DOHH2 (cell line): ENCODE measurements at regions not wholly inside any gene's neighbourhood (a gene's known extent, or its start where the extent isn't known, plus 50 kb on each side); places are given as distances from the start of the nearest gene placed in this dataset.

Experiments
- H3F3A ChIP-seq: fragments of 200-600 bp; sonication (generic), shearing (Covaris generic); 2 replicates; pipeline ENCODE4 v1.6.0; 2016; ENCODE audit warnings: antibody characterized with exemption, mild to moderate bottlenecking; ENCODE audit not compliant: control insufficient read depth, insufficient read depth
- H3K27ac ChIP-seq: fragments of 200-600 bp; sonication (generic); 2 replicates; pipeline ENCODE4 v1.5.1; 2014; ENCODE audit warnings: low read depth, mild to moderate bottlenecking, low read length, moderate library complexity
- H3K27me3 ChIP-seq: fragments of 200-600 bp; sonication (generic); 2 replicates; pipeline ENCODE4 v1.6.1; 2014; ENCODE audit warnings: mild to moderate bottlenecking, low read length, mixed read lengths; ENCODE audit not compliant: control insufficient read depth
- H3K36me3 ChIP-seq: fragments of 200-600 bp; sonication (generic); 2 replicates; pipeline ENCODE4 v1.6.1; 2014; ENCODE audit warnings: mild to moderate bottlenecking, low read length, moderate library complexity, mixed read lengths; ENCODE audit not compliant: control insufficient read depth
- H3K4me1 ChIP-seq: fragments of 200-600 bp; sonication (generic); 2 replicates; pipeline ENCODE4 v1.6.1; 2014; ENCODE audit warnings: mild to moderate bottlenecking, low read length, mixed read lengths; ENCODE audit not compliant: control insufficient read depth
- H3K4me2 ChIP-seq: fragments of 200-600 bp; sonication (generic); 2 replicates; pipeline ENCODE4 v1.6.0; 2014; ENCODE audit warnings: mild to moderate bottlenecking, low read length, moderate library complexity
- H3K4me3 ChIP-seq: fragments of 200-600 bp; sonication (generic); 2 replicates; pipeline ENCODE4 v1.5.1; 2014; ENCODE audit warnings: mild to moderate bottlenecking, low read length, mixed read lengths
- H3K79me2 ChIP-seq: fragments of 200-600 bp; sonication (generic); 2 replicates; pipeline ENCODE4 v1.6.1; 2014; ENCODE audit warnings: mild to moderate bottlenecking, low read length, mixed read lengths; ENCODE audit not compliant: control insufficient read depth
- H3K9me2 ChIP-seq: fragments of 200-600 bp; sonication (generic); replicated peaks from 2 replicates; pipeline ENCODE4 v1.6.1; 2014; ENCODE audit warnings: mild to moderate bottlenecking, low read length, mixed read lengths; ENCODE audit not compliant: control insufficient read depth
- H3K9me3 ChIP-seq: fragments of 200-600 bp; sonication (generic); 2 replicates; pipeline ENCODE4 v1.6.1; 2014; ENCODE audit warnings: antibody characterized with exemption, low read length, mixed read lengths; ENCODE audit not compliant: control insufficient read depth, insufficient read depth
- H4K20me1 ChIP-seq: fragments of 200-600 bp; sonication (generic); 2 replicates; pipeline ENCODE4 v1.6.0; 2014; ENCODE audit warnings: low read depth, mild to moderate bottlenecking, antibody characterized with exemption, low read length, moderate library complexity; ENCODE audit not compliant: control insufficient read depth, insufficient read depth
- CTCF ChIP-seq: fragments of 200-600 bp; sonication (generic); IDR thresholded peaks from one replicate; pipeline ENCODE4 v1.5.1; 2014; ENCODE audit warnings: antibody characterized with exemption, mild to moderate bottlenecking, low read depth, low read length; ENCODE audit not compliant: poor library complexity, severe bottlenecking
- EZH2phosphoT487 ChIP-seq: fragments of 200-600 bp; sonication (generic); IDR thresholded peaks from 2 replicates; pipeline ENCODE4 v1.6.1; 2017; ENCODE audit warnings: borderline replicate concordance, mild to moderate bottlenecking, antibody characterized with exemption, low read length, moderate library complexity, mixed read lengths

GRCh38 chr20:11375335-11375734, 542.4 kb upstream of the BTBD3 start:
- H3K36me3 ChIP-seq, result no peaks in the 10 kb centered on the region

GRCh38 chr20:11375966-11376365, 541.7 kb upstream of the BTBD3 start:
- no peaks in the 10 kb centered on the region for H3K4me1 ChIP-seq
- peaks cover 9% of the 10 kb centered on the region; the same call in 1 of the 2 replicates for H3K9me3 ChIP-seq
- no peak overlapping the region for H3K27ac ChIP-seq
- H3K27me3 ChIP-seq, result no peaks in the 10 kb centered on the region
- no peak overlapping the region for H3K4me3 ChIP-seq
- H3K9me2 ChIP-seq, result no peaks in the 10 kb centered on the region
- H3F3A ChIP-seq, result no peaks in the 10 kb centered on the region
- no peaks in the 10 kb centered on the region for H3K79me2 ChIP-seq
- H3K4me2 ChIP-seq, result no peak overlapping the region
- no peaks in the 10 kb centered on the region for H4K20me1 ChIP-seq
- no peaks in the 10 kb centered on the region for H3K36me3 ChIP-seq
- TF ChIP-seq EZH2phosphoT487 (no peak), CTCF (no peak)

More at GRCh38 chr20:11375335-11375734, 542.4 kb upstream of the BTBD3 start:
- Histone ChIP-seq H3K27me3 (no peaks in the 10 kb centered on the region), H3K9me3 (peaks cover 9% of the 10 kb centered on the region; the same call in 1 of the 2 replicates), H3K4me3 (no peak overlapping the region), H3K4me1 (no peaks in the 10 kb centered on the region), H3F3A (no peaks in the 10 kb centered on the region), H3K79me2 (no peaks in the 10 kb centered on the region), H3K9me2 (no peaks in the 10 kb centered on the region), H4K20me1 (no peaks in the 10 kb centered on the region), H3K4me2 (no peak overlapping the region), H3K27ac (no peak overlapping the region)
- TF ChIP-seq EZH2phosphoT487, result no peak
- TF ChIP-seq CTCF, result no peak

GRCh38 chr20:11376420-11376819, 541.3 kb upstream of the BTBD3 start:
- H3K27ac ChIP-seq, result no peak overlapping the region
- H3K36me3 ChIP-seq, result no peaks in the 10 kb centered on the region
- no peaks in the 10 kb centered on the region for H4K20me1 ChIP-seq
- no peaks in the 10 kb centered on the region for H3K27me3 ChIP-seq
- no peak overlapping the region for H3K4me3 ChIP-seq
- no peaks in the 10 kb centered on the region for H3K79me2 ChIP-seq
- TF ChIP-seq CTCF, result no peak
- no peak for TF ChIP-seq EZH2phosphoT487
- no peaks in the 10 kb centered on the region for H3K4me1 ChIP-seq
- H3K9me3 ChIP-seq, result peaks cover 9% of the 10 kb centered on the region; the same call in 1 of the 2 replicates
- no peaks in the 10 kb centered on the region for H3K9me2 ChIP-seq
- no peak overlapping the region for H3K4me2 ChIP-seq
- no peaks in the 10 kb centered on the region for H3F3A ChIP-seq

- Histone ChIP-seq H3K9me3 (peaks cover 9% of the 10 kb centered on the region; the same call in 1 of the 2 replicates), H3K4me2 (no peak overlapping the region), H3K79me2 (no peaks in the 10 kb centered on the region), H3K4me3 (no peak overlapping the region), H4K20me1 (no peaks in the 10 kb centered on the region), H3K27ac (no peak overlapping the region), H3K4me1 (no peaks in the 10 kb centered on the region), H3F3A (no peaks in the 10 kb centered on the region), H3K27me3 (no peaks in the 10 kb centered on the region), H3K36me3 (no peaks in the 10 kb centered on the region), H3K9me2 (no peaks in the 10 kb centered on the region)
- TF ChIP-seq EZH2phosphoT487 (no peak), CTCF (no peak)
These were observed 540.7 kb upstream of the BTBD3 start for GRCh38 chr20:11376998-11377397.
